Keratinocyte (primary cell): ENCODE measurements at regions not wholly inside any gene's neighbourhood (a gene's known extent, or its start where the extent isn't known, plus 50 kb on each side); places are given as distances from the start of the nearest gene placed in this dataset.

ENCODE experiments used
- EZH2 ChIP-seq: IDR thresholded peaks from one replicate; pipeline ENCODE4 v1.6.1; 2012; ENCODE audit warnings: inconsistent platforms, mild to moderate bottlenecking, low read length, moderate library complexity
- TF ChIP-seq, protein P1 (sequence below), 3 experiments: IDR thresholded peaks in 1 of 3; conservative IDR thresholded peaks in 1 of 3; optimal IDR thresholded peaks in 1 of 3; 2 replicates in 2 of 3; 3 replicates in 1 of 3; pipeline versions ENCODE3 to v1.5.1; 2011; ENCODE audit warnings: low read length in 3 of 3, mild to moderate bottlenecking in 3 of 3, moderate library complexity in 2 of 3, control low read depth in 1 of 3, inconsistent platforms in 1 of 3; ENCODE audit not compliant: insufficient read depth in 2 of 3; ENCODE audit errors: extremely low read depth in 1 of 3

DNA sequence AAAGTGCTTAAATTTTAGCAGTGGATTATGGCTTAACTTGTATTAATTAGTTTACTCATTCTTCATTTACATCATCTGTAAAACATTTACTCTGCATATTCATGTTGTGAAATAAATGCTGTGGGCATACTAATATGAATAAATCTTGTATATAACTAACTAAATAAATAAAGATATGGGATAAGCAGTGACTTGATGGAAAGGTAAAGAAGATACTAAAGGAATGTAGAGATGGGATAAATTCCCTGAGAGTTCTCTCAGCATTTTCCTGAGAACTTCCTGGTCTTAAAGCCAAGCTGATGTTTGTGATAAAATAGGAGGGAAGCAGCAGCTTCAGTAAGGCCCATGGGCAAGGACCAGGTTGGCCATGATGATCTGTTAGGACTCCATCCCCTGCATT lies 652.1 kb downstream of the RNF144B start:
- TF ChIP-seq, protein P1, sequence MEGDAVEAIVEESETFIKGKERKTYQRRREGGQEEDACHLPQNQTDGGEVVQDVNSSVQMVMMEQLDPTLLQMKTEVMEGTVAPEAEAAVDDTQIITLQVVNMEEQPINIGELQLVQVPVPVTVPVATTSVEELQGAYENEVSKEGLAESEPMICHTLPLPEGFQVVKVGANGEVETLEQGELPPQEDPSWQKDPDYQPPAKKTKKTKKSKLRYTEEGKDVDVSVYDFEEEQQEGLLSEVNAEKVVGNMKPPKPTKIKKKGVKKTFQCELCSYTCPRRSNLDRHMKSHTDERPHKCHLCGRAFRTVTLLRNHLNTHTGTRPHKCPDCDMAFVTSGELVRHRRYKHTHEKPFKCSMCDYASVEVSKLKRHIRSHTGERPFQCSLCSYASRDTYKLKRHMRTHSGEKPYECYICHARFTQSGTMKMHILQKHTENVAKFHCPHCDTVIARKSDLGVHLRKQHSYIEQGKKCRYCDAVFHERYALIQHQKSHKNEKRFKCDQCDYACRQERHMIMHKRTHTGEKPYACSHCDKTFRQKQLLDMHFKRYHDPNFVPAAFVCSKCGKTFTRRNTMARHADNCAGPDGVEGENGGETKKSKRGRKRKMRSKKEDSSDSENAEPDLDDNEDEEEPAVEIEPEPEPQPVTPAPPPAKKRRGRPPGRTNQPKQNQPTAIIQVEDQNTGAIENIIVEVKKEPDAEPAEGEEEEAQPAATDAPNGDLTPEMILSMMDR (optimal IDR thresholded peaks at IDR 0.05 in 1 of 3, IDR thresholded peaks at IDR 0.05 in 1 of 3, conservative IDR thresholded peaks at IDR 0.05 in 1 of 3; ENCODE audit: extremely low read depth in 1 of 3, insufficient read depth in 2 of 3, low read length in 3 of 3), result no peak
- TF ChIP-seq EZH2, result no peak
